Mesendoderm (in vitro differentiated cells): ENCODE measurements at regions not wholly inside any gene's neighbourhood (a gene's known extent, or its start where the extent isn't known, plus 50 kb on each side); places are given as distances from the start of the nearest gene placed in this dataset.
A peak's percentile ranks its signal among the peaks of the same experiment; 100 is the strongest.

Experiments used
- DNase-seq: peaks from one replicate; pipeline ENCODE4 v3.0.0; 2013
- H2AK5ac ChIP-seq: 2 replicates; pipeline ENCODE4 v1.6.1; 2013; ENCODE audit warnings: low read length, inconsistent platforms
- H2BK120ac ChIP-seq: 2 replicates; pipeline ENCODE4 v1.6.1; 2013; ENCODE audit warnings: low read depth, mild to moderate bottlenecking, low read length, moderate library complexity, mixed read lengths
- H2BK15ac ChIP-seq: replicated peaks from 2 replicates; pipeline ENCODE4 v1.6.1; 2013; ENCODE audit warnings: low read depth, mild to moderate bottlenecking, moderate library complexity
- H2BK5ac ChIP-seq: 2 replicates; pipeline ENCODE4 v1.6.1; 2013; ENCODE audit warnings: low read length, inconsistent platforms
- H3K18ac ChIP-seq: 2 replicates; pipeline ENCODE4 v1.6.1; 2013; ENCODE audit warnings: mild to moderate bottlenecking, low read length, mixed read lengths
- H3K23ac ChIP-seq: one replicate; pipeline ENCODE4 v1.6.1; 2013; ENCODE audit warnings: low read length
- H3K27ac ChIP-seq: 2 replicates; pipeline ENCODE4 v1.5.1; 2013; ENCODE audit warnings: low read depth, mild to moderate bottlenecking, inconsistent platforms, low read length, moderate library complexity
- H3K27me3 ChIP-seq: 2 replicates; pipeline ENCODE4 v1.6.1; 2013; ENCODE audit warnings: low read length, control low read depth, mild to moderate bottlenecking, inconsistent platforms; ENCODE audit not compliant: insufficient read depth, poor library complexity
- H3K36me3 ChIP-seq: 2 replicates; pipeline ENCODE4 v1.6.1; 2013; ENCODE audit warnings: low read length, inconsistent platforms; ENCODE audit not compliant: control insufficient read depth, insufficient read depth
- H3K4ac ChIP-seq: one replicate; pipeline ENCODE4 v1.6.1; 2013; ENCODE audit warnings: low read depth, mild to moderate bottlenecking, low read length, moderate library complexity
- H3K4me1 ChIP-seq: 2 replicates; pipeline ENCODE4 v1.6.1; 2013; ENCODE audit warnings: low read depth, low read length, inconsistent platforms; ENCODE audit not compliant: control insufficient read depth
- H3K4me2 ChIP-seq: 2 replicates; pipeline ENCODE4 v1.6.1; 2013; ENCODE audit warnings: low read length
- H3K4me3 ChIP-seq: 2 replicates; pipeline ENCODE4 v1.5.1; 2013; ENCODE audit warnings: mild to moderate bottlenecking, low read length
- H3K56ac ChIP-seq: one replicate; pipeline ENCODE4 v1.6.1; 2013; ENCODE audit warnings: low read length
- H3K79me1 ChIP-seq: 2 replicates; pipeline ENCODE4 v1.6.1; 2013; ENCODE audit warnings: low read length, inconsistent platforms
- H3K79me2 ChIP-seq: 2 replicates; pipeline ENCODE4 v1.6.1; 2013; ENCODE audit warnings: mild to moderate bottlenecking, low read length; ENCODE audit not compliant: control insufficient read depth, insufficient read depth
- H3K9ac ChIP-seq: 2 replicates; pipeline ENCODE4 v1.6.1; 2013; ENCODE audit warnings: low read length, inconsistent platforms
- H4K5ac ChIP-seq: one replicate; pipeline ENCODE4 v1.6.1; 2013; ENCODE audit warnings: low read length
- H4K8ac ChIP-seq: one replicate; pipeline ENCODE4 v1.6.1; 2013; ENCODE audit warnings: low read depth, mild to moderate bottlenecking, control low read depth, low read length, moderate library complexity
- WGBS: extraction: QIAGEN DNeasy Blood & Tissue Kit; methylation state at CpG from one replicate; pipeline ENCODE4 v1.1.7; 2013; ENCODE audit warnings: low lambda C conversion rate, missing lambda C conversion rate; ENCODE audit not compliant: insufficient coverage; ENCODE audit errors: extremely low coverage; 5-methylcytosine and 5-hydroxymethylcytosine counted together

- Histone ChIP-seq H3K4me3 (no peak overlapping the region), H4K8ac (no peak overlapping the region), H2BK5ac (peak overlapping the region; percentile 67), H3K9ac (peak overlapping the region; percentile 12), H2BK15ac (peak overlapping the region; percentile 92), H3K79me1 (no peaks in the 10 kb centered on the region), H4K5ac (no peak overlapping the region), H3K36me3 (no peaks in the 10 kb centered on the region), H3K4me1 (peaks cover 11% of the 10 kb centered on the region), H3K79me2 (no peaks in the 10 kb centered on the region), H2AK5ac (peak overlapping the region; percentile 27), H3K4ac (peak overlapping the region; percentile 91), H3K27ac (no peak overlapping the region), H3K4me2 (no peak overlapping the region), H3K23ac (no peak overlapping the region), H2BK120ac (peak overlapping the region; percentile 96), H3K18ac (peak overlapping the region; percentile 90), H3K56ac (peak overlapping the region; percentile 45), H3K27me3 (no peaks in the 10 kb centered on the region)
- DNase-seq: no peak
- WGBS: no CpG with 5 or more reads among the region's 9 CpGs
Observed at GRCh38 chr20:51890003-51890402, 87.7 kb upstream of the SALL4 start.

- H3K56ac ChIP-seq: no peak overlapping the region
- H3K4me3 ChIP-seq: no peak overlapping the region
- H2BK5ac ChIP-seq: no peak overlapping the region
- no peak overlapping the region for H3K23ac ChIP-seq
- peaks cover 11% of the 10 kb centered on the region for H3K4me1 ChIP-seq
- H3K4me2 ChIP-seq: no peak overlapping the region
- H3K4ac ChIP-seq: no peak overlapping the region
- H4K5ac ChIP-seq: no peak overlapping the region
- no peak overlapping the region for H2BK120ac ChIP-seq
- no CpG with 5 or more reads among the region's 4 CpGs for WGBS
- DNase-seq: peak; percentile 88
- no peaks in the 10 kb centered on the region for H3K27me3 ChIP-seq
- H3K27ac ChIP-seq: peak overlapping the region; percentile 47
- no peaks in the 10 kb centered on the region for H3K36me3 ChIP-seq
- H3K79me1 ChIP-seq: no peaks in the 10 kb centered on the region
- no peaks in the 10 kb centered on the region for H3K79me2 ChIP-seq
- H4K8ac ChIP-seq: no peak overlapping the region
- peak overlapping the region; percentile 90 for H3K18ac ChIP-seq
- no peak overlapping the region for H2AK5ac ChIP-seq
- no peak overlapping the region for H3K9ac ChIP-seq
- H2BK15ac ChIP-seq: peak overlapping the region; percentile 92
Observed at GRCh38 chr20:51889466-51889865, 87.1 kb upstream of the SALL4 start.

- Histone ChIP-seq H3K4ac (peak overlapping the region; percentile 96), H3K79me1 (no peaks in the 10 kb centered on the region), H3K27me3 (no peaks in the 10 kb centered on the region), H2BK5ac (no peak overlapping the region), H3K4me2 (no peak overlapping the region), H3K56ac (no peak overlapping the region), H3K4me3 (no peak overlapping the region), H2BK15ac (peak overlapping the region; percentile 99), H3K27ac (peak overlapping the region; percentile 47), H3K4me1 (peaks cover 11% of the 10 kb centered on the region), H2BK120ac (peak overlapping the region; percentile 94), H2AK5ac (no peak overlapping the region), H3K9ac (no peak overlapping the region), H3K23ac (no peak overlapping the region), H3K36me3 (no peaks in the 10 kb centered on the region), H3K79me2 (no peaks in the 10 kb centered on the region), H4K8ac (no peak overlapping the region), H3K18ac (peak overlapping the region; percentile 98), H4K5ac (no peak overlapping the region)
- peak; percentile 33 for DNase-seq
- WGBS: no CpG with 5 or more reads among the region's 10 CpGs
Observed at GRCh38 chr20:51888291-51888690, 86.0 kb upstream of the SALL4 start.

- Histone ChIP-seq H2BK15ac (peak overlapping the region; percentile 5), H3K79me1 (no peaks in the 10 kb centered on the region), H3K4me3 (no peak overlapping the region), H3K4me1 (peaks cover 11% of the 10 kb centered on the region), H4K8ac (no peak overlapping the region), H3K36me3 (no peaks in the 10 kb centered on the region), H3K9ac (no peak overlapping the region), H2BK5ac (peak overlapping the region; percentile 39), H3K23ac (peak overlapping the region; percentile 38), H3K79me2 (no peaks in the 10 kb centered on the region), H3K56ac (peak overlapping the region; percentile 66), H3K4ac (peak overlapping the region; percentile 84), H3K4me2 (no peak overlapping the region), H2BK120ac (no peak overlapping the region), H3K27me3 (no peaks in the 10 kb centered on the region), H3K18ac (peak overlapping the region; percentile 78), H3K27ac (peak overlapping the region; percentile 10), H4K5ac (no peak overlapping the region), H2AK5ac (no peak overlapping the region)
- WGBS: no CpG with 5 or more reads among the region's 5 CpGs
- peak; percentile 72 for DNase-seq
Observed at GRCh38 chr20:51886891-51887608, 84.7 kb upstream of the SALL4 start.

- Histone ChIP-seq H2BK120ac (no peak overlapping the region), H3K4me1 (peaks cover 11% of the 10 kb centered on the region), H4K5ac (no peak overlapping the region), H2BK5ac (peak overlapping the region; percentile 25), H2BK15ac (peak overlapping the region; percentile 5), H3K79me1 (no peaks in the 10 kb centered on the region), H3K36me3 (no peaks in the 10 kb centered on the region), H3K23ac (no peak overlapping the region), H3K79me2 (no peaks in the 10 kb centered on the region), H3K56ac (peak overlapping the region; percentile 62), H4K8ac (no peak overlapping the region), H3K27me3 (no peaks in the 10 kb centered on the region), H3K4ac (peak overlapping the region; percentile 76), H3K4me3 (no peak overlapping the region), H3K9ac (no peak overlapping the region), H3K18ac (peak overlapping the region; percentile 56), H2AK5ac (peak overlapping the region; percentile 81), H3K4me2 (no peak overlapping the region), H3K27ac (no peak overlapping the region)
- no peak for DNase-seq
- WGBS: no CpG with 5 or more reads among the region's 2 CpGs
Observed at GRCh38 chr20:51886341-51886740, 84.0 kb upstream of the SALL4 start.

- no CpG with 5 or more reads among the region's 5 CpGs for WGBS
- no peak overlapping the region for H4K5ac ChIP-seq
- H2BK5ac ChIP-seq: no peak overlapping the region
- no peak overlapping the region for H3K56ac ChIP-seq
- H3K27me3 ChIP-seq: no peaks in the 10 kb centered on the region
- H3K79me2 ChIP-seq: no peaks in the 10 kb centered on the region
- peak overlapping the region; percentile 80 for H3K18ac ChIP-seq
- no peaks in the 10 kb centered on the region for H3K36me3 ChIP-seq
- no peak overlapping the region for H3K23ac ChIP-seq
- no peak overlapping the region for H3K4me2 ChIP-seq
- H3K4ac ChIP-seq: no peak overlapping the region
- H4K8ac ChIP-seq: no peak overlapping the region
- H2AK5ac ChIP-seq: no peak overlapping the region
- H3K4me1 ChIP-seq: peaks cover 8% of the 10 kb centered on the region
- H3K4me3 ChIP-seq: no peak overlapping the region
- peak; percentile 54 for DNase-seq
- H3K9ac ChIP-seq: no peak overlapping the region
- peak overlapping the region; percentile 64 for H2BK120ac ChIP-seq
- no peak overlapping the region for H2BK15ac ChIP-seq
- no peaks in the 10 kb centered on the region for H3K79me1 ChIP-seq
- H3K27ac ChIP-seq: no peak overlapping the region
Observed at GRCh38 chr20:51884561-51884960, 82.2 kb upstream of the SALL4 start.
